ENCODE measurements at regions not wholly inside any gene's neighbourhood (a gene's known extent, or its start where the extent isn't known, plus 50 kb on each side); places are given as distances from the start of the nearest gene placed in this dataset.
A peak's percentile ranks its signal among the peaks of the same experiment; 100 is the strongest.

- peak; percentile 85 for TF ChIP-seq TFDP2 (CRISPR knock-in tag; IDR thresholded peaks at IDR 0.05)
- 0 out of 2 replicates have a peak, but pooled peaks have one; percentile 31 for TF ChIP-seq MIER3 (CRISPR knock-in tag; IDR thresholded peaks at IDR 0.05; ENCODE audit: borderline replicate concordance)
- TF ChIP-seq HMGXB3 (CRISPR knock-in tag; IDR thresholded peaks at IDR 0.05; ENCODE audit: borderline replicate concordance): peak; percentile 41; the same call in 1 of the 2 replicates
- TF ChIP-seq HOMEZ (CRISPR knock-in tag; IDR thresholded peaks at IDR 0.05; ENCODE audit: low read depth): peak; percentile 37; the same call in 1 of the 2 replicates
- peak; percentile 87 for TF ChIP-seq KDM2A (CRISPR knock-in tag; IDR thresholded peaks at IDR 0.05; ENCODE audit: borderline replicate concordance, low read depth)
- TF ChIP-seq ZNF607 (CRISPR knock-in tag; IDR thresholded peaks at IDR 0.05; ENCODE audit: borderline replicate concordance): peak; percentile 31; the same call in 1 of the 2 replicates
- 0 out of 2 replicates have a peak, but pooled peaks have one; percentile 45 for TF ChIP-seq ZNF687 (CRISPR knock-in tag; IDR thresholded peaks at IDR 0.05)
- TF ChIP-seq RBFOX2 (IDR thresholded peaks at IDR 0.05; ENCODE audit: low read depth, low read length): peak; percentile 64
- TF ChIP-seq THAP11 (CRISPR knock-in tag; IDR thresholded peaks at IDR 0.05): peak; percentile 69; the same call in 1 of the 2 replicates
- TF ChIP-seq ZNF563 (CRISPR knock-in tag; IDR thresholded peaks at IDR 0.05): 0 out of 2 replicates have a peak, but pooled peaks have one; percentile 6
- peak; percentile 75 for TF ChIP-seq ZNF574 (CRISPR knock-in tag; IDR thresholded peaks at IDR 0.05)
- peak; percentile 66; the same call in 1 of the 2 replicates for TF ChIP-seq ERF (CRISPR knock-in tag; IDR thresholded peaks at IDR 0.05)
- peak; percentile 84 for TF ChIP-seq TAF1 (CRISPR knock-in tag; IDR thresholded peaks at IDR 0.05)
- peak; percentile 29 for TF ChIP-seq ZFX (CRISPR knock-in tag; IDR thresholded peaks at IDR 0.05; ENCODE audit: low read depth)
Observed at GRCh38 chr6:27823714-27824210, 88.4 kb downstream of the OR2B2 start (continued).

Measured in HepG2 (cell line).